Karpas-422 (cell line): ENCODE measurements at regions not wholly inside any gene's neighbourhood (a gene's known extent, or its start where the extent isn't known, plus 50 kb on each side); places are given as distances from the start of the nearest gene placed in this dataset.

Source experiments
- DNase-seq: peaks from one replicate; pipeline ENCODE4 v3.0.0-alpha.2; 2015
- H2AFZ ChIP-seq: fragments of 200-600 bp; sonication (generic); 2 replicates; pipeline ENCODE4 v1.6.1; 2014; ENCODE audit warnings: antibody characterized with exemption, low read length, mixed read lengths
- H3K27ac ChIP-seq: fragments of 200-600 bp; sonication (generic); 2 replicates; pipeline ENCODE4 v1.5.1; 2014; ENCODE audit warnings: mild to moderate bottlenecking, low read length, moderate library complexity
- H3K27me3 ChIP-seq: fragments of 200-600 bp; sonication (generic); 2 replicates; pipeline ENCODE4 v1.6.1; 2014; ENCODE audit warnings: low read length, mixed read lengths
- H3K36me3 ChIP-seq: fragments of 200-600 bp; sonication (generic); 2 replicates; pipeline ENCODE4 v1.6.1; 2014; ENCODE audit warnings: low read length, mixed read lengths; ENCODE audit not compliant: insufficient read depth
- H3K4me1 ChIP-seq: fragments of 200-600 bp; sonication (generic); 2 replicates; pipeline ENCODE4 v1.6.1; 2014; ENCODE audit warnings: mild to moderate bottlenecking, low read length, mixed read lengths
- H3K4me2 ChIP-seq: fragments of 200-600 bp; sonication (generic); 2 replicates; pipeline ENCODE4 v1.6.1; 2014; ENCODE audit warnings: low read length, low read depth, mild to moderate bottlenecking; ENCODE audit not compliant: poor library complexity, severe bottlenecking
- H3K4me3 ChIP-seq: fragments of 200-600 bp; sonication (generic); 2 replicates; pipeline ENCODE4 v1.5.1; 2014; ENCODE audit warnings: mild to moderate bottlenecking, antibody characterized with exemption, low read length, mixed read lengths
- H3K79me2 ChIP-seq: fragments of 200-600 bp; sonication (generic); 2 replicates; pipeline ENCODE4 v1.6.1; 2014; ENCODE audit warnings: mild to moderate bottlenecking, low read length, mixed read lengths
- H3K9ac ChIP-seq: fragments of 200-600 bp; sonication (generic); 2 replicates; pipeline ENCODE4 v1.6.0; 2014; ENCODE audit warnings: low read length
- H3K9me2 ChIP-seq: fragments of 200-600 bp; sonication (generic), shearing (Covaris generic); replicated peaks from 2 replicates; pipeline ENCODE4 v1.6.0; 2014; ENCODE audit warnings: mild to moderate bottlenecking, low read length, moderate library complexity; ENCODE audit not compliant: insufficient read depth
- H3K9me3 ChIP-seq: fragments of 300-700, 200-600 bp; sonication (generic); 2 replicates; pipeline ENCODE4 v1.6.1; 2014; ENCODE audit warnings: low read length, mixed read lengths
- H4K20me1 ChIP-seq: fragments of 200-600 bp; sonication (generic); 2 replicates; pipeline ENCODE4 v1.6.1; 2014; ENCODE audit warnings: mild to moderate bottlenecking, antibody characterized with exemption, low read length, low read depth; ENCODE audit not compliant: insufficient read depth

GRCh38 chr3:188940573-188940932 is 231.2 kb upstream of the TPRG1 start:
- Histone ChIP-seq H4K20me1 (no peaks in the 10 kb centered on the region), H3K4me1 (peaks cover 10% of the 10 kb centered on the region), H3K9me2 (no peaks in the 10 kb centered on the region), H3K4me2 (peak overlapping the region; percentile 13), H3K27me3 (no peaks in the 10 kb centered on the region), H3K9me3 (no peaks in the 10 kb centered on the region), H3K79me2 (no peaks in the 10 kb centered on the region), H3K9ac (no peak overlapping the region), H2AFZ (no peak overlapping the region; the same call in 1 of the 2 replicates), H3K27ac (no peak overlapping the region), H3K4me3 (no peak overlapping the region), H3K36me3 (no peaks in the 10 kb centered on the region)
- no peak for DNase-seq

GRCh38 chr3:188941103-188941502 is 230.7 kb upstream of the TPRG1 start:
- Histone ChIP-seq H3K79me2 (no peaks in the 10 kb centered on the region), H2AFZ (no peak overlapping the region; the same call in 1 of the 2 replicates), H3K27me3 (no peaks in the 10 kb centered on the region), H3K9me3 (no peaks in the 10 kb centered on the region), H4K20me1 (no peaks in the 10 kb centered on the region), H3K4me1 (peaks cover 10% of the 10 kb centered on the region), H3K4me3 (no peak overlapping the region), H3K27ac (no peak overlapping the region), H3K9me2 (no peaks in the 10 kb centered on the region), H3K36me3 (no peaks in the 10 kb centered on the region), H3K4me2 (peak overlapping the region; percentile 13), H3K9ac (no peak overlapping the region)
- peak; percentile 87 for DNase-seq

DNA sequence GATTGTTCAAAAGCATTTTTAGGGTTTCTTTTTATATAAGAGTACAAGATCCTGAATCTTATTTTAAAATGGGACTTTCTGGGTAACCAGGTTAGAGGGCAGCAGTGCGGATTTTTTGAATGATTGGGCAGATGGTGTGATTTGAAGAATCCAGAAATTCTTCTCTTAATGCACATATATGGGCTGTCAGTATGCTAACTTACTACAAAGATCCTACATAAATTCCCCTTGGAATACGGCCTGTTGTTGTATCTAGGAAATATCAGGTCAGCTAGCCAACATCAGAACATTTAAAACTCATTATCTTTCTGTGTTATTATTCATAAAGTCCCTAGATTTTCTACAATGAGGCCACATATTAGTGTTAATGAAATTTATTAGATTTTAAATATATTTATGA is 229.6 kb upstream of the TPRG1 start:
- H2AFZ ChIP-seq = no peak overlapping the region
- H3K79me2 ChIP-seq = no peaks in the 10 kb centered on the region
- no peaks in the 10 kb centered on the region for H3K27me3 ChIP-seq
- H3K9me3 ChIP-seq = no peaks in the 10 kb centered on the region
- no peaks in the 10 kb centered on the region for H3K36me3 ChIP-seq
- no peak for DNase-seq
- H4K20me1 ChIP-seq = no peaks in the 10 kb centered on the region
- H3K9ac ChIP-seq = no peak overlapping the region
- H3K4me1 ChIP-seq = peaks cover 10% of the 10 kb centered on the region
- H3K4me2 ChIP-seq = no peak overlapping the region
- H3K27ac ChIP-seq = no peak overlapping the region
- H3K9me2 ChIP-seq = no peaks in the 10 kb centered on the region
- H3K4me3 ChIP-seq = no peak overlapping the region

DNA sequence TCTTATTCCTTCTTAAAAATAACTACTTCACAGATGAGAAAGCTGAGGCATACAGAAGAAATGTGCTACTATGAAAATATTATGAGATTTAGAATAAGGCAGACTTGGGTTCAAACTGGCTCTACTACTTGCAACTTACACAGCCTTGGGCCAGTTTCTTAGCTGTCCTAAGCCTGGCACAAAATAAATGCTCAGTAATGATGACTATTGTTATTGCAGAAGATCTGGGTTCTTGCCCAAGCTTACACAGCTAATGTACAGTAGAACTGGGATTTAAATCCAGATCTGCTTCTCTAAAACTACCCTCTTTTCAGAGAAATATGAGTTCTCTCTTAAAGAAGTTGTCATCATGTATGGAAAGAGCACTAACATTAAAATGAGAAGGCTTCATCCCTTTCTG is 228.2 kb upstream of the TPRG1 start:
- Histone ChIP-seq H3K9me2 (no peaks in the 10 kb centered on the region), H3K4me2 (no peak overlapping the region), H3K27me3 (no peaks in the 10 kb centered on the region), H2AFZ (no peak overlapping the region), H3K4me1 (peaks cover 12% of the 10 kb centered on the region), H3K27ac (no peak overlapping the region), H3K36me3 (no peaks in the 10 kb centered on the region), H3K79me2 (no peaks in the 10 kb centered on the region), H3K9me3 (no peaks in the 10 kb centered on the region), H3K4me3 (no peak overlapping the region), H4K20me1 (no peaks in the 10 kb centered on the region), H3K9ac (no peak overlapping the region)
- DNase-seq = no peak

DNA sequence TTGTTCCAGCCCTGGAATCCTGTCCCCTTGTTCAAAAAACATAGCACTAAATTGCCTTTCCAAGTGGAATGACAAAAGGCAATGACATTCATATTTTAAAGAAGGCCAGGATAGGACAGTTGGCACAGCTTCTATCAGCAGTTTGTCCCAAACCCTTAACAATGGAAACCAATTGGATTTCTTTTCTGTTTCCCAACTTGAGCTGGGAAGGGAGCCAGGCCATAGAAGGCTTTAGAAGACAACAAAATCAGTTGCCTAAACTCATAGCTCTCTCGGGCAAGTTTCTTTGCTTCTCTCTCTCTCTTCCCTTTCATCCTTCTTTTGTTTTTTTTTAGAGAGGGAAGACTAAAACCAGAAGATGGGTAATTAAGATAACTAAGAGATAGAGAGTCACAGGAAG is 227.7 kb upstream of the TPRG1 start:
- Histone ChIP-seq H3K79me2 (no peaks in the 10 kb centered on the region), H3K36me3 (no peaks in the 10 kb centered on the region), H3K4me1 (peaks cover 17% of the 10 kb centered on the region), H3K4me3 (no peak overlapping the region), H3K27me3 (no peaks in the 10 kb centered on the region), H3K9ac (no peak overlapping the region), H3K27ac (no peak overlapping the region), H3K4me2 (no peak overlapping the region), H3K9me3 (no peaks in the 10 kb centered on the region), H2AFZ (no peak overlapping the region), H4K20me1 (no peaks in the 10 kb centered on the region), H3K9me2 (no peaks in the 10 kb centered on the region)
- DNase-seq = no peak

DNA sequence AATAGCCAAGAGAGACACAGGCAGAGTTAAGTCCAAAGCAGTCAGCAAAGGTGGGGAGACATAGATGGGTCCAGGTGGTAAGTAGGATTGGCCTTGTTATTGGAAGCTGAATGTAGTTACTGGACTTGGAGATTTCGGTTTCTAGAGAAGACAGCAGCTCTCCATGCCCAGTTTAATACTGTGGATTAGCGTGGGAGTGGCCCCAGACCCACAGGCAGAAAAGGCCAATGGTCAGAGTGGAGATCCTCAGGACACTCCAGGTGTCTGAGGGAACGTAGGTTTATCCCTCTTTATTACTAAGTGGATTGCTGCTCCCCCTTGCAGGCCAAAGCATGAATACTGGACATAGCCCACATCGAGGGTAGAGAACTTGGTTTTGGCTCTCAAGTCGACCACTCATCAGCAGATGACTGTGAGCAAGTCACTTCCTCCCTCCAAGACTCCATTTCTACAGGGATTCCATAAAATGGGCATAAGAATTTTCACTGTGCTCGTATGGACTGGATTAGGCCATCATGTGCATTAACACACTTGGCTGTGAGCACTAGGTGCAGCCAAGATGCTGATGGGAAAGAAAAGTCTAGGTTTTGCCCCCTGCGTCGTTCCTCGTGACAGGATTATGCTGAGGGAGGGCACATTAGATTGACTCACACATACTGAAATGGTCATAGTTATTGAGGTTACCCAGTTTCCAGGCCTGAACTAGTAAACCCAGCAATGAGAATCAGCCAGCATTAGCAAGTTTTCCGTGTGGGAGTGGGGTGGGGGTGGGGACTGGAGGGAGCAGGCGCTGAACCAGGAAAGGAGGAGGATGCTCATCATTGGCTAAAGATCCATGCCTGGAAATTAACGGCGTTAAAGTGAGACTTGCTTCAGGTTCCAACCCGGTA is 225.2 kb upstream of the TPRG1 start:
- no peak for DNase-seq
- H3K9me2 ChIP-seq = no peaks in the 10 kb centered on the region
- H3K36me3 ChIP-seq = no peaks in the 10 kb centered on the region
- H3K27ac ChIP-seq = no peak overlapping the region
- H3K27me3 ChIP-seq = no peaks in the 10 kb centered on the region
- no peaks in the 10 kb centered on the region for H3K9me3 ChIP-seq
- H3K4me2 ChIP-seq = no peak overlapping the region
- no peaks in the 10 kb centered on the region for H4K20me1 ChIP-seq
- H3K4me1 ChIP-seq = peaks cover 7% of the 10 kb centered on the region
- H2AFZ ChIP-seq = no peak overlapping the region
- no peaks in the 10 kb centered on the region for H3K79me2 ChIP-seq
- no peak overlapping the region for H3K4me3 ChIP-seq
- no peak overlapping the region for H3K9ac ChIP-seq

DNA sequence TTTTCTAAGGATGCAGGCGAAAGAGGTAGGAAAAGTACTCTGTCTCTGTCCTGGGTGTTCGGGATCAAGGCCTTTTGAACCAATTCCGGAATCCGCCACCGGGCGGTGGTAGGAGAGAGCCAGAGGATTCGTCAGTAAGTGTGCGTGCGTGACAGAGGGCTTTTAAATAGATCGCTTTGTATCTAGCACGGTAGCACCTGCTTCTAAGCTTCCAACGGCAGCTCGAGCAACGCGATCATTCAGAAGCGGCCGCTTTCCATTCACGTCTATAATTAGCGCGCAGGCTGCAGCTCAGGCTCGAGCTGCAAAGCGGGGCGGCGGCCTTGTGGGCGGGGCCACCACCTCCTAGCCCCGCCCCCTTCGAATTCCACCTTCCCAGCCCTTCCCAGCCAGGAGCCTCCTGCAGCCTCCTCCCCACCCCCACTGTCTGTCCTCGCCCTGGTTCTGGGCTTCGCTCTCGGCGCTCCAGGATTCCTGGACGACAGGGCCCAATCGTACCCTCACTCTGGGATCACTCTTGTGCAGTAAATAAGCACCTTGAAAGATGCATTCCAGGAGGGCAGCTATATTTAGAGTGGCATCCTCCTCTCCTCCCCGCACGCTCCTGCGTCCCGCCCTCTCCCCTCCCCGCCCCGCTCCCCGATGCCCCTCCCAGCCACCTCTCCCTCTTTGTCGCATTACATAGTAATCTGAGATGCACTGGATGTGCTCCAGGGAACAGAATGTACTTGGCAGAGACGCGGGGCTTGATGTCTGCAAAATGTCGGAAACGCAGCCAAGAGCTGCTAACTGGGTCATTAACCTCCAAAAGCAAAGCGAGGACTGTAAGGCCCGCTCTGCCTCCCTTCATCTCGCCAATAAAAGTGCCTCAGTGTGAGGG is 224.1 kb upstream of the TPRG1 start:
- Histone ChIP-seq H3K27ac (no peak overlapping the region), H3K79me2 (no peaks in the 10 kb centered on the region), H2AFZ (no peak overlapping the region), H3K27me3 (no peaks in the 10 kb centered on the region), H3K9ac (no peak overlapping the region), H3K4me2 (no peak overlapping the region), H3K4me3 (no peak overlapping the region), H3K9me3 (no peaks in the 10 kb centered on the region), H3K36me3 (no peaks in the 10 kb centered on the region), H3K9me2 (no peaks in the 10 kb centered on the region), H3K4me1 (peaks cover 7% of the 10 kb centered on the region), H4K20me1 (no peaks in the 10 kb centered on the region)
- no peak for DNase-seq

DNA sequence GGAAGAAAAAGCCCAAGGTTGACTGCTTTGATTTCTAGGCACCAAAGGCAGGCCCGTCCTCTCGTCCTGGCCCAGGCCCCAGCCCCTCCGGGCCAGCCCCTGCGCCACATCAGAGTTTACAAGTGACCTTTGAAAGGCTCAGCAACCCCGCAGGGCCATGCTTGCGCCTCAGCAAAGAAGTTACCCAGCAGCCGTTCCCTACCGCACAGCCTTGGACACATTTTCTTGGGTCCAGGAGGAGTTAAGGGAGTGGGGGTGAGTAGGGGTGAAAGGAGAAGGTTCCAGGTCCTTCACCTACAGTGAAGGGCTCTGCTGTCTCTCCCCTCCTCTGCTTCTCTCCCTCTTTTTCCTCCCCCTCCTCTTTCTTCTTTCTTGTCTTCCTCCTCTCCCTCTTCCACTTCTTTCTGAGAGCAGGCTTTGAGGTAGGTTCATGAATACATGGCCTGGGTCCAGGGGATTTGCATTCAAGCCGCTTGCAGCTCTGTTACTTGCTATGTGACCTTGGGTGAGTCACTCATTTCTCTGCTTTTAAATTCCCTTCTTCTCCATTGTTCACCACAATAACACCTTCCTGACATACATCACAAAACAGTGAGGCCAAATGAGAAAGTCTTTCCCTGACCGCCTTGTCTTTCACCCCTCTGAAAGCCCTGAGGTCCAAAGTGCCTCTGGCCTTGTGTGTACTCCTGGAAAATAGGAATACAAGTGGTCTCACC is 223.3 kb upstream of the TPRG1 start:
- H3K4me2 ChIP-seq = no peak overlapping the region
- H3K27ac ChIP-seq = no peak overlapping the region
- H2AFZ ChIP-seq = no peak overlapping the region
- H3K27me3 ChIP-seq = no peaks in the 10 kb centered on the region
- no peaks in the 10 kb centered on the region for H3K36me3 ChIP-seq
- no peak overlapping the region for H3K4me3 ChIP-seq
- no peaks in the 10 kb centered on the region for H3K79me2 ChIP-seq
- no peaks in the 10 kb centered on the region for H4K20me1 ChIP-seq
- no peaks in the 10 kb centered on the region for H3K9me3 ChIP-seq
- DNase-seq = no peak
- no peaks in the 10 kb centered on the region for H3K9me2 ChIP-seq
- no peak overlapping the region for H3K9ac ChIP-seq
- peaks cover 7% of the 10 kb centered on the region for H3K4me1 ChIP-seq
